ENCODE measurements at regions not wholly inside any gene's neighbourhood (a gene's known extent, or its start where the extent isn't known, plus 50 kb on each side); places are given as distances from the start of the nearest gene placed in this dataset.

DNA sequence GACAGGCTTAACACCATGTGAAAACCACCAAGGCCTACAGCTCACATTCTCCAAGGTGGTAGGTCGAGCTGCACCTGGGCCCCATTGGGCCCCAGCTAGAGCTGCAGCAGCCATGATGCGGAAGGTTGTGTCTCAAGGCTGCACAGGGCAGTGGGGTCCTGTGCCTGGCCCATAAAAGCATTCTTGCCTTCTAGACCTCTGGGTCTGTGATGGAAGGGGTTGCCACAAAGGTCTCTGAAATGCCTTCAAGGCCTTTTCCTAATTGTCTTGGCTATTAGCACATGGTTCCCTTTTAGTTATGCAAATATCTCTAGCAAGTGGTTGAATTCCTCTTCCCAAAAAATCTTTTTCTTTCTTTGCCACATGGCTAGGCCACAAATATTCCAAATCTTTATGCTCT is 52.5 kb upstream of the C11orf58 start:
- no peak for TF ChIP-seq CTCF (conservative IDR thresholded peaks at IDR 0.05; ENCODE audit: low read length)
- DNase-seq (ENCODE audit: low read depth), result no peak
- no peak overlapping the region for H3K4me3 ChIP-seq (ENCODE audit: low read length)

DNA sequence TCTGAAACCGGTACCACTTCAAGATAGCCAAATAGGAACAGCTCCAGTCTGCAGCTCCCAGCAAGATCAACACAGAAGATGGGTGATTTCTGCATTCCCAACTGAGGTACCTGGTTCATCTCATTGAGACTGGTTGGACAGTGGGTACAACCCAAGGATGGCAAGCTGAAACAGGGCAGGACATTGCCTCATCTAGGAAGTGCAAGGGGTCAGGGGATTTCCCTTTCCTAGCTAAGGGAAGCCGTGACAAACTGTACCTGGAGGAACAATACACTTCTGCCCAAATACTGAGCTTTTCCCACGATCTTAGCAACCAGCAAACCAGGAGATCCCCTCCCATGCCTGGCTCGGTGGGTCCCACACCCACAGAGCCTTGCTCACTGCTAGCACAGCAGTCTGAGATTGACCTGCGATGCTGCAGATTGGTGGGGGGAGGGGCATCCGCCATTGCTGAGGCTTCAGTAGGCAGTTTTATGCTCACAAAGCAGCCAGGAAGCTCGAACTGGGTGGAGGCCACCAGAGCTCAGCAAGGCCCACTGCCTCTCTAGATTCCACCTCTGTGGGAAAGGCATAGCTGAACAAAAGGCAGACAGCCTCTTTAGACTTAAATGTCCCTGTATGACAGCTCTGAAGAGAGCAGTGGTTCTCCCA is 59.9 kb upstream of the C11orf58 start:
- no peak for DNase-seq (ENCODE audit: low read depth)
- H3K4me3 ChIP-seq (ENCODE audit: low read length), result no peak overlapping the region
- TF ChIP-seq CTCF (conservative IDR thresholded peaks at IDR 0.05; ENCODE audit: low read length), result no peak

DNA sequence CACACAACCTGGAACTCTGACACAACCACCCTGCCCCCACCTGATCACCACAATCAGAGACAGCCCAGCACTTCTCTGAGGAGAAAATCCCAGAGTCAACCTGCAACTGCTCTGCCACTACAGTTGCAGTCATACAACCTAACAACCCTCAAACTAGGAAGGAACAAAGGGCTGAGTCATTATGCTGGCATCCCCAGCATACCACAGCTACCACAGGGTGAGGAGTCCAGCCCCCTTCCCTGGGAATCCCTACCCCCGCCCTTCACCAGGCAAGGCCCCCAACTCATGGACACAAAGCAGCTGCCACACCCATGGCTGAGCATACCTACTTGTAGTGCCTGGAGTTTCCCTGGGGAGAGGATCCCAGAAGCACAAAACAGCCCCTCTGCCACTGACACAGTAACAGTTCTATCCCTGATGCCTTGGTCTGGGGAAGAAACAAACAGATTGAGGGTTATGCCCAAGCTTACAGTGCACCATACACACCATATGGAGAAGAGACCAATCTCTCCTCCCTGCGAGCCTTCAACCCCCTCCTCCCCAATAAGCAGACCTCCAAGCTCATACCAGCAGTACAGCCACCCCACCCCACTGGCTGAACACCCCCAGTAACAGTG is 68.5 kb upstream of the C11orf58 start:
- no peak for DNase-seq (ENCODE audit: low read depth)
- TF ChIP-seq CTCF (conservative IDR thresholded peaks at IDR 0.05; ENCODE audit: low read length), result no peak
- H3K4me3 ChIP-seq (ENCODE audit: low read length), result no peak overlapping the region

DNA sequence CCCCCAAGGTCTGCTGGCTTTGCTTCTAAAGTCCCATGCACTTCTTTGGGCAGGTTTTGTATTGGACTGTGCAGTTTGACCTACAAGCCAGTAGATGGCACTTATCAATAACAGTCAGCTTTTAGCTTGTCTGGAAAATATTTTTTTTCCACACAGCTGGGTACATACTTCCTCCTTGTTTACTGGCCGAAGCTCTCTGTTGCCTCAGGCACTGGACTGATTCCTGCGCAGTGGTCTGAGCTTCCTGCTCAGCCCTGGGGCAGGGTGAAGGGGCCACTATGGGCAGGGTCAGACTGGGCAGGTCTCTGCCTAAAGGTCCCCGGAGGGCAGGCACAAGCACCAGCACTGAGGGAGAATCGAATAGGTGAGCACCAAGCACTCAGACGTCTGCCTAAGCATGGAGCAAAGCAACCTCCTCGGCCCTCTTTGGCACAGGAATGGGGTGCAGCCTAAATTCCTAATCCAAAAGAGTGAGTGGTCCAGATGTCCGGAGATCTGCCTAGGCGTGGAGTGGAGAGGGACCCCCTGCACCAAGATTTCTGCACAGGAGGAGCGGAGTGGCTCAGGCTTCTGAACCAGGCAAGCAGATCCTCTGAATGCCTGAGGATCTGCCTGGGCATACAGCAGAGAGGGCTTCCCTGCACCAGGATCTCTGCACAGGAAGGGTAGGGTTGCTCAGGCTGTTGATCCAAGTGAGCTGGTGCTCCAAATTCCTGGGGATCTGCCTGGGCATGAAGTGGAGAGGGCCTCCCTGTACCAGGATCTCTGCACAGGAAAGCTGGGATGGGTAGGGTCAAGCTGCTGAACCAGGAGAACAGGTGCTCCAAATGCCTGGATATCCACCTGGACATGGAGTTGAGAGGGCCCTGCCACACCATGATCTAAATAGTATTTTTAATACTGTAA is 105.9 kb upstream of the C11orf58 start:
- TF ChIP-seq CTCF (conservative IDR thresholded peaks at IDR 0.05; ENCODE audit: low read length), result peak; percentile 39
- peak; percentile 1 for DNase-seq (ENCODE audit: low read depth)
- H3K4me3 ChIP-seq (ENCODE audit: low read length), result no peak overlapping the region

GRCh38 chr11:16630651-16631050 is 107.8 kb upstream of the C11orf58 start:
- TF ChIP-seq CTCF (conservative IDR thresholded peaks at IDR 0.05; ENCODE audit: low read length), result no peak
- H3K4me3 ChIP-seq (ENCODE audit: low read length), result no peak overlapping the region
- DNase-seq (ENCODE audit: low read depth), result no peak

DNA sequence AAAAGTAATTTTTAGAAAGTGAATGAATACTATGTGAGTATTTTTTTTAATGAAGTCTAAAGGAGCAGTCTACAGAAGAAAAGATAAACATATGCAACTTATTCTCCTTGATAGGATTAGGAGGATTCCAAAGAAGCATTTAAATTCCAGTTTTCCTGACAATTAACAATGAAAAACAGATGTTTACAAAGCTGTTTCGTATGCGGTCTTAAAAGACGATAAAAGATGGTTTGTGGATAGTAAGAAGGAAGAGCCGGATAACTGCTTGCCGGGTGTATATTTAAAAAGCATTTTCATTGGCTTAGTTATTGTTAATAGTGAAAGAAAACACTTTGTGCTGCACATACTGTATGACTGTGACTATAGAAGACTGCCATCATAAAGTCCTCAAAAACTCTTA is 120.0 kb upstream of the C11orf58 start:
- TF ChIP-seq CTCF (conservative IDR thresholded peaks at IDR 0.05; ENCODE audit: low read length), result no peak
- H3K4me3 ChIP-seq (ENCODE audit: low read length), result no peak overlapping the region
- DNase-seq (ENCODE audit: low read depth), result no peak
